ENCODE measurements at regions not wholly inside any gene's neighbourhood (a gene's known extent, or its start where the extent isn't known, plus 50 kb on each side); places are given as distances from the start of the nearest gene placed in this dataset.

DNA sequence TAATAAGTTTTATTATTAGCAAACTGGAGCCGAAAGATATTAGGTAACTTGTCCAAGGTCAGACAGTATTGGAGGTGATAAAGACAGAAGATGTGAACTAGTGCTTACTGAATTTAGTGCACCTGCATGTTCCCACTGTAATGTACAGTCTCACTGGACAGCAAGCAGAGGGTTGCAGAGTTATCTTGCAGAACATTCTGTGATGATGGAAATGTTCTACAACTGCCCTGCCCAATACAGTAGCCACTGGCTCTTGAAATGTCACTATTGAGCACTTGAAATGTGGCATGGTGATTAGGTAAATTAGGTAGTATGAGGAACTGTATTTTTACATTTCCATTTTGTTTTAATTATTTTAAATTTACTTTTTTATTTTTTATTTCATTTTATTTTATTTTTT lies 356.6 kb downstream of the EPHA4 start:
- H3K36me3 ChIP-seq (ENCODE audit: insufficient read depth, low read length): no peaks in the 10 kb centered on the region
- no peak overlapping the region for H2AFZ ChIP-seq (ENCODE audit: low read length)
- TF ChIP-seq, protein P1, sequence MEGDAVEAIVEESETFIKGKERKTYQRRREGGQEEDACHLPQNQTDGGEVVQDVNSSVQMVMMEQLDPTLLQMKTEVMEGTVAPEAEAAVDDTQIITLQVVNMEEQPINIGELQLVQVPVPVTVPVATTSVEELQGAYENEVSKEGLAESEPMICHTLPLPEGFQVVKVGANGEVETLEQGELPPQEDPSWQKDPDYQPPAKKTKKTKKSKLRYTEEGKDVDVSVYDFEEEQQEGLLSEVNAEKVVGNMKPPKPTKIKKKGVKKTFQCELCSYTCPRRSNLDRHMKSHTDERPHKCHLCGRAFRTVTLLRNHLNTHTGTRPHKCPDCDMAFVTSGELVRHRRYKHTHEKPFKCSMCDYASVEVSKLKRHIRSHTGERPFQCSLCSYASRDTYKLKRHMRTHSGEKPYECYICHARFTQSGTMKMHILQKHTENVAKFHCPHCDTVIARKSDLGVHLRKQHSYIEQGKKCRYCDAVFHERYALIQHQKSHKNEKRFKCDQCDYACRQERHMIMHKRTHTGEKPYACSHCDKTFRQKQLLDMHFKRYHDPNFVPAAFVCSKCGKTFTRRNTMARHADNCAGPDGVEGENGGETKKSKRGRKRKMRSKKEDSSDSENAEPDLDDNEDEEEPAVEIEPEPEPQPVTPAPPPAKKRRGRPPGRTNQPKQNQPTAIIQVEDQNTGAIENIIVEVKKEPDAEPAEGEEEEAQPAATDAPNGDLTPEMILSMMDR (conservative IDR thresholded peaks at IDR 0.05; ENCODE audit: low read length): no peak
- no peak for TF ChIP-seq EZH2phosphoT487 (IDR thresholded peaks at IDR 0.05; ENCODE audit: borderline replicate concordance)

DNA sequence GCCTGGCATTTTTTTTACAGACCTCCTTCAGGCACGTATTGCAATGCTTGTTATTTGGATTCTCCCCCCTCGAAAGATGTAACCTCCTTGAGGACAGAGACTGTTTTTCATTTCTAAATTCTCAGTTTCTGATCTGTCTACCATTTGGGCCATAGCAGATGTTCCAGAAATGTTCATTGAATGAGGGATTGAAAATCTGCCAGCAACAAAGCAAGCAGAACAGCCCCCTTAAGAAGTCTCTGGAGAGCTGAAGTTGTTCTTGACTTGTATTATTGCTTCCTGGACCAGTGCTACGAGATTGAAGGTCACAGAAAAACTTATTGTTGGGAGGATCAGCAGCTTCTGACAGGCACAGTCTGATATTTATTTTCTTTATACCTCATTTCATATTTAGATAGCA lies 355.5 kb downstream of the EPHA4 start:
- Histone ChIP-seq H4K20me1 (ENCODE audit: insufficient read depth, low read length, poor library complexity, severe bottlenecking) (no peaks in the 10 kb centered on the region), H3K4me1 (ENCODE audit: insufficient read depth, low read length, poor library complexity, severe bottlenecking) (no peaks in the 10 kb centered on the region), H3K4me3 (ENCODE audit: low read length, poor library complexity, severe bottlenecking) (no peak overlapping the region), H3K9me3 (ENCODE audit: insufficient read depth, low read depth, low read length) (no peaks in the 10 kb centered on the region), H3K79me2 (ENCODE audit: insufficient read depth, low read length) (no peaks in the 10 kb centered on the region), H3K9ac (ENCODE audit: low read depth, low read length, poor library complexity, severe bottlenecking) (no peak overlapping the region), H3K36me3 (ENCODE audit: insufficient read depth, low read length) (no peaks in the 10 kb centered on the region), H3K9me2 (replicated peaks; ENCODE audit: low read depth, low read length) (no peaks in the 10 kb centered on the region), H2AFZ (ENCODE audit: low read length) (no peak overlapping the region), H3K4me2 (ENCODE audit: low read depth, low read length, poor library complexity, severe bottlenecking) (no peak overlapping the region), H3K27me3 (ENCODE audit: insufficient read depth, low read length, poor library complexity, severe bottlenecking) (no peaks in the 10 kb centered on the region), H3F3A (ENCODE audit: low read depth) (no peaks in the 10 kb centered on the region)
- TF ChIP-seq, protein P1 (conservative IDR thresholded peaks at IDR 0.05; ENCODE audit: low read length): no peak
- no peak for TF ChIP-seq EZH2phosphoT487 (IDR thresholded peaks at IDR 0.05; ENCODE audit: borderline replicate concordance)

More for the DNA sequence above, 356.6 kb downstream of the EPHA4 start:
- H3K4me3 ChIP-seq (ENCODE audit: low read length, poor library complexity, severe bottlenecking): no peak overlapping the region
- H3K27me3 ChIP-seq (ENCODE audit: insufficient read depth, low read length, poor library complexity, severe bottlenecking): no peaks in the 10 kb centered on the region
- H3K79me2 ChIP-seq (ENCODE audit: insufficient read depth, low read length): no peaks in the 10 kb centered on the region
- no peak overlapping the region for H3K9ac ChIP-seq (ENCODE audit: low read depth, low read length, poor library complexity, severe bottlenecking)
- H3K4me2 ChIP-seq (ENCODE audit: low read depth, low read length, poor library complexity, severe bottlenecking): no peak overlapping the region
- no peaks in the 10 kb centered on the region for H4K20me1 ChIP-seq (ENCODE audit: insufficient read depth, low read length, poor library complexity, severe bottlenecking)
- no peaks in the 10 kb centered on the region for H3K9me2 ChIP-seq (replicated peaks; ENCODE audit: low read depth, low read length)
- no peaks in the 10 kb centered on the region for H3F3A ChIP-seq (ENCODE audit: low read depth)
- no peaks in the 10 kb centered on the region for H3K9me3 ChIP-seq (ENCODE audit: insufficient read depth, low read depth, low read length)
- no peaks in the 10 kb centered on the region for H3K4me1 ChIP-seq (ENCODE audit: insufficient read depth, low read length, poor library complexity, severe bottlenecking)

DNA sequence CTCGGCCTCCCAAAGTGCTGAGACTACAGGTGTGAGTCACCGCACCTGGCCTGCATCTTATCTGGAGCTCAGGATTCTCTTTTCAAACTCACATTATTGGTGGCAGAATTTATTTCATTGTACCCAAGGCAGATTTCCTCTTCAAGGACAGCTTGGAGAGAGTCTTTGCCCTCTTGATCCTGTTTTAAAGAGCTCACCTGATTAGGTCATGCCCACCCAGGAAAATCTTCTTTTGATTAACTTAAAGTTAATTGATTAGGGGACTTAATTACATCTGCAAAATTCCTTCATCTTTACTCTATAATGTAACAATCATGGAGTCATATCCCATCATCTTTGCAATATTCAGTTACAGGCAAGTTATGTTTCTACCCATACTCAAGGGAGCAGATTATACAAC lies 346.4 kb downstream of the EPHA4 start:
- Histone ChIP-seq H3K9me3 (ENCODE audit: insufficient read depth, low read depth, low read length) (no peaks in the 10 kb centered on the region), H2AFZ (ENCODE audit: low read length) (no peak overlapping the region), H4K20me1 (ENCODE audit: insufficient read depth, low read length, poor library complexity, severe bottlenecking) (no peaks in the 10 kb centered on the region), H3K9ac (ENCODE audit: low read depth, low read length, poor library complexity, severe bottlenecking) (no peak overlapping the region), H3K79me2 (ENCODE audit: insufficient read depth, low read length) (no peaks in the 10 kb centered on the region), H3K27me3 (ENCODE audit: insufficient read depth, low read length, poor library complexity, severe bottlenecking) (no peaks in the 10 kb centered on the region), H3F3A (ENCODE audit: low read depth) (no peaks in the 10 kb centered on the region), H3K9me2 (replicated peaks; ENCODE audit: low read depth, low read length) (no peaks in the 10 kb centered on the region), H3K4me2 (ENCODE audit: low read depth, low read length, poor library complexity, severe bottlenecking) (no peak overlapping the region), H3K36me3 (ENCODE audit: insufficient read depth, low read length) (no peaks in the 10 kb centered on the region), H3K4me1 (ENCODE audit: insufficient read depth, low read length, poor library complexity, severe bottlenecking) (no peaks in the 10 kb centered on the region), H3K4me3 (ENCODE audit: low read length, poor library complexity, severe bottlenecking) (no peak overlapping the region)
- TF ChIP-seq, protein P1 (conservative IDR thresholded peaks at IDR 0.05; ENCODE audit: low read length): no peak

All from Loucy (cell line).